CD4-positive, alpha-beta T cell treated with Interleukin-17A for 4 hours (primary cell): ENCODE measurements at regions not wholly inside any gene's neighbourhood (a gene's known extent, or its start where the extent isn't known, plus 50 kb on each side); places are given as distances from the start of the nearest gene placed in this dataset.
"Not testable (repeated sequence)": the region's sequence is repeated elsewhere in the genome, so short reads cannot be mapped to it uniquely, and the experiment has no call there.

Experiments used
- DNase-seq: peaks from one replicate; pipeline ENCODE4 v3.0.0-alpha.2; 2020; ENCODE audit warnings: mixed read lengths

DNA sequence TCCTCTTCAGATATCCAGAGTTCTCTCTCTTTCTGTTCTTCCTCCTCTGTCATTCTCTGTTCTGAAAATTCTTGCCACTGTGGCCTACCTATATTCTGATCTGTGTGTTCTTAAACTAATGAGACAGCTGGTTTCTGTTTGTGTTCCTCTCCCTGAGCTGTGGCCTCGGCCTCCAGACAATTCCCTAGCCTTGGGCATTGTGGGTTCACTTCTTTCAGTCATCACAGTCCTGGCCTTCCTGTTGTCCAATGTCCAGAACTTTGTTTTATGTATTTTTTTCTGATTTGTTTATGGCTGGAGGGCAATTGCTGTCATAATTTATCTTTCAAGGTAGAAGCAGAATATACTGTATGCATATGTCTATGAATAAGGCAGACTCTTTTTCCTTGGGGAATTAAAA is 173.2 kb upstream of the MTPN start:
- no peak for DNase-seq

DNA sequence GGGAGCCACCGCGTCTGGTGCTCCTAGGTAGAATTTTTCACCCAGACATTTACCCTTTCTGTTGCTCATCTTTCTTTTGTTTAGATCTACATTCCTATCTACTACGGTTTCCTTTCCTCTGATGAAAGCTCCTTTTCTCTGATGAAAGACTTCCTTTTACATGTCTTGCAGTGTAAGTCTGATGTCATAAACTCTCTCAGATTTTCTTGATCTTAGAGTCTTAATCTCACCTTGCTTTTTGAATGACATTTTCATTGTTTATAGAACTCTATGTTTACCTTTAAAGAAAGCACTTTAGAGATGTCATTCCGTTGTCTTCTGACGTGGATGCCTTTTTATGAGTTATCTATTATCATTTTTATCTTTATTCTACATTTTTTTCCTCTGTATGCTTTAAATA is 171.8 kb upstream of the MTPN start:
- no peak for DNase-seq

GRCh38 chr7:136146925-136147324 is 169.8 kb upstream of the MTPN start:
- no peak for DNase-seq

- DNase-seq = no peak
These were observed 167.0 kb upstream of the MTPN start for GRCh38 chr7:136144182-136144581.

DNA sequence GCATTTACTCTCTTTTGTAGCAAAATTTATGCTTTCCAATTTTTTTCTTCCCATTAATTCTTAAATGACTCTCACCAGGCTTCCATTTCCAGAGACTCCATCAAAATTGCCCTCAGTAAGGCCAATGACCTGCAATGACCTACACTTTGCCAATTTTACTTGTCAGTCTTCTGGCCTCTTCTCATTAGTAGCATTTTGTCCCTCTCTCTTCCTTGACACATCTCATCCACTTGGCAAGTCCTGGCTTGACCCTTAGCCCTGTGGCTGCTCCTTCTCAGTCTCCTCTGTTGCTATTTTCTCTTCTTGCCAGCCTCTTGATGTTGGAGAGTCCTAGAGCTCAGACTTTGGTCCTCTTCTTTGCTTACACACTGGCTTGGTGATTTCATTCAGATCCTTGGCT is 166.1 kb upstream of the MTPN start:
- no peak for DNase-seq

DNA sequence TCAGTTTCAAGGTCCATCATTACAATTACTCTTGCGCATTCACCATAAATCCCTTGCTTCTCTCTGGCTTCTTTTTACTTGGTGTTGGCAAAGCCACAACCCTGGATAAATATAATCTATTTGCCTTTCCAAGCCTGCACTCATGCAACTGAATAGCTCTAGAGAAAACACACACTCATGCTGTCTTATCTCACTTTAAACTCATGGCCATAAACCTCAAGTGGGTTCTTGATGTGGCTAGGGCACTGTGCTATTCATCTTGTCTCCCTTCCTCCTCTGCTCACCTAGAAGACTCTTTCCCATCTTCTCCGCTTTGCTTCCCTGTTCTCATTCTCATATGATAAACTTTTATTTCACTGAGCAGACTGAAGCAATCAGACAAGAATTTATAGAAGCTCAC is 165.4 kb upstream of the MTPN start:
- DNase-seq = no peak

- no peak for DNase-seq
These were observed 163.3 kb upstream of the MTPN start for GRCh38 chr7:136140469-136140868.

DNA sequence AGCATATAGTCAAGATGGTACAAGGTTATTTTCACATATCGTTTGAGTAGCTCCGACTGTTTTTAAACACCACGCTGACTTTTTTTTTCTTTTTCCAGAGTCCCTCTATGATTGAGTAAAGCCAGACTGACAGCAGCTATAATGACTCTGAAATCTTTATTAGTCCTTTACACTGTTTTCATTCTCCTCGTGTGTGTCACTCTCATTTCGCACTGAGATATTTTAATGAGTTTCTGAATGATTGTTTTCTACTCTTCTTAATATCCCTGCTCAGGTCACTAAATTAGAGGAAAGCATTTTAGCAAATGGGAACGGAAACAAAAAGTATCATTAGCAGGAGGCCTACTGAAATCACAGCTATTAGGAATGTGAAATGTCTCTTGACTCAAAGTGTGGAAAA is 162.3 kb upstream of the MTPN start:
- no peak for DNase-seq

- no peak for DNase-seq
These were observed 161.8 kb upstream of the MTPN start for GRCh38 chr7:136138991-136139390.

GRCh38 chr7:136136906-136137454 is 159.8 kb upstream of the MTPN start:
- no peak for DNase-seq

GRCh38 chr7:136134503-136134902 is 157.3 kb upstream of the MTPN start:
- no peak for DNase-seq

- DNase-seq = no peak
These were observed 156.4 kb upstream of the MTPN start for GRCh38 chr7:136133551-136133950.

DNA sequence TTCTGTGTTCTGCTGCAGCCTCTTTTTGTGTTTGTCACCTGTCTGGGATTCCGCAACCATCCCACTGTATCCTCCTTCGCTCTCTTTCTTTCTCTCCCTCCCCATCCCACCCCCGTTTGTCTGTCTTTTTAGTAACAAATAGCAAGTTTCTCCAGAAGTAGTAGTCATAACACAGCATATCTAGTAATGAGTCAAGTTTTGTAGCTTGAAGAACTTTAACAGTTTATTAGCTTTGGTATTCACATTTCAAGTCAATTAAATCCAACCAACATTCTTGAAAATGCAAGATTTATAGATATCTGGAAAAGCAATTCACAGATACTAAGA is 154.1 kb upstream of the MTPN start:
- no peak for DNase-seq

- no peak for DNase-seq
These were observed 153.5 kb upstream of the MTPN start for GRCh38 chr7:136130511-136131303.

DNA sequence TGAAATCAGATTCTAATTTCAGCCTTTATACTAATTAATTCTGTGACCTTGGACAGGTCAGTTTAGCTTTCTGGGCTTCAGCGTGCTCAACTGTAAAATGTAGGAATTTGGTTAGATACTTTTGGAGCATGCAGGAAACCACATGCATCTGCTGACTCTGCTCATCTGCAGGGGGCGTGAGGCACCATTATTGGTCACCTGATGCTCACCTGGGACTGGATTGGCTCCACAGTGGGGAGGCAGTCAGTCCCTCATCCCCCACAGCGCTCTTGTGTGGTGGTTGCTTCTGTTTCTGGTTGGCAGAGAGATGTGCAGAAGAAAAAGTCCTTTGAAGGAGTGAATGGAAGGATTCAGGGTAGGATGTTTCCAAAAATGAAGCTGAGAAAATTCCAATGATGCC is 150.9 kb upstream of the MTPN start:
- no peak for DNase-seq

- no peak for DNase-seq
These were observed 146.2 kb upstream of the MTPN start for GRCh38 chr7:136123352-136123751.

DNA sequence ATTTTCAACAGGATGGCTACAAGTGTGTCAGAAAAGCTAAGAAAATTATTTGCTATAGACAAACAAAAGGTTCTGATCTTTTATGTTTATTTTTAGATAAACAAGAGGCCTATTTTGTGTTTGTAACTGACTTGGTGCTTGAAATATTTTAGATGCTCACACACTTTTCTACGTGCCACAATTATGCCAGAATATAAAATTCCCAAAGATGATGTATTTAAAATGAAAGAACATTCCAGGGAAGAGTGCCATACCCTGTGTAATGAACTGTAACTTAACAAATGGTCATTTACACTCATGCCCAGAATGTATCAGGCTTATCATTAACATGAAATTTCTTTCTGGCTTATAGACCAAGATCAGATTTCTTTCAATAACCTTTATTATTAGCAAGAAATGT is 144.9 kb upstream of the MTPN start:
- DNase-seq = no peak

- no peak for DNase-seq
These were observed 140.4 kb upstream of the MTPN start for GRCh38 chr7:136117539-136117938.

- DNase-seq = no peak
These were observed 139.0 kb upstream of the MTPN start for GRCh38 chr7:136116186-136116585.

GRCh38 chr7:136114966-136115762 is 138.0 kb upstream of the MTPN start:
- peak; percentile 41 for DNase-seq

DNA sequence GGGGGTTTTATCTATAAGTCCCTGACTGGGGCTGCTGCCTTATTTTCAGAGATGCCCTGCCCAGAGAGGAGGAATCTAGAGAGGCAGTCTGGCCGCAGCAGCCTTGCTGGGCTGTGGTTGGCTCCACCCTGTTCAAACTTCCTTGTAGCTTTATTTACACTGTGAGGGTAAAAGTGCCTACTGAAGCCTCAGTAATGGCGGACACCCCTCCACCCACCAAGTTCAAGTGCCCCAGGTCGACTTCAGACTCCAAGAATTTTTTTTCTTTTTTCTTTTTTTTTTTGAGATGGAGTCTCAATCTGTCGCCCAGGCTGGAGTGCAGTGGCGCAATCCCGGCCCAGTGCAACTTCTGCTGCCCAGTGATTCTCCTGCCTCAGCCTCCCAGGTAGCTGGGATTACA is 137.3 kb upstream of the MTPN start:
- not testable (repeated sequence) for DNase-seq

GRCh38 chr7:136109037-136109436 is 131.9 kb upstream of the MTPN start:
- not testable (repeated sequence) for DNase-seq

DNA sequence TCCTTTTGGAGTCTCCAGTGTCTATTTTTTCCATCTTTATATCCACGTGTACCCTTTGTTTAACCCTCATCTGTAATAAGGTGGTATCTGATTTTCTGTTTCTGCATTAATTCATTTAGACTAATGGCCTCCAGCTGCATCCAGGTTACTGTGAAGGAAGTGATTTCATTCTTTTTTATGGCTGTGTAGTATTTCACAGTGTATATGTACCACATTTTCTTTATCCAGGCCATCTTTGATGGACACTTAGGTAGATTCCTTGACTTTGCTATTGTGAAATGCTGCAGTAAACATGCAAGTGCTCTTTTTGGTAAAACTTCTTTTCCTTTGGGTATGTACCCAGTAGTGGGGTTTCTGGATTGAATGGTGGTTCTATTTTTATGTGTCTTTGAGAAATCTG is 128.0 kb upstream of the MTPN start:
- DNase-seq = no peak

DNA sequence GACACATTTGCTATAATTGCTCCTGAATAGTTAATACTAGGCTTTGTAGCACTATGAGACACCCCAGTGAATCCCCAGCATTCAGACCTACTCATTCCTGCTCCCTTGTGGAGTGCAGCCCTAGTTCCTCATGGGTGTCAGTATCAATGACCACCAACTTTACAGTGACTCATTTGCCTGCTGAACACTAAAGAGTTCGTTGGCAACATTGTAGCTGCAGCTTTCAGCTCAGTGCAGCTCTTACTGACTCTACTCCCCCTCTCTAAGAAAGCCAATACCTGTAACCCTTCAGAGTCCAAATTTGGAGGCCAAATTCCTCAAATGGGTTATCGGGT is 127.1 kb upstream of the MTPN start:
- DNase-seq = no peak
